ENCODE measurements at regions not wholly inside any gene's neighbourhood (a gene's known extent, or its start where the extent isn't known, plus 50 kb on each side); places are given as distances from the start of the nearest gene placed in this dataset.

DNA sequence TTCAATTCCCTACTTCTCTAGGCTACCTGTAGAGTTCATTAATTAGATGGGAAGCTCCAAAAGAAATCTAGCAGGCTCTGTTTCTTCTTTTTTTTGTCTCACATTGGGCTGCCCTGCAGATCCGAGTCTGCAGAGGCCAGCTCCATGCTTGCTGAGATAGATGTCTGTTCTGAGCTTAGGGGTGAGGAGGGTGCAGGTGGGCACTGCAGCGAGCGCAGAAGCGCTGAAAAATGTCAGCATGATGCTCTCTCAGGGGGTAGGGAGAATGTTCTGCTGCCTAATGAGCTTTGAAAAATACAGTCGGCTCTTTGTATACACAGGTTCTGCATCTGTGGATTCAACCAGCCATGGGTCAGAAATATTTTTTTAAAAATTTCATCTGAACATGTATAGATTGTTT is 56.8 kb upstream of the KCNA3 start:
- H4K20me1 ChIP-seq (ENCODE audit: insufficient read depth, low read length) = no peaks in the 10 kb centered on the region
- no peaks in the 10 kb centered on the region for H3K36me3 ChIP-seq (replicated peaks; ENCODE audit: low read depth, low read length)
- no peak overlapping the region for H3K4me3 ChIP-seq (ENCODE audit: low read length)
- TF ChIP-seq, protein P1, sequence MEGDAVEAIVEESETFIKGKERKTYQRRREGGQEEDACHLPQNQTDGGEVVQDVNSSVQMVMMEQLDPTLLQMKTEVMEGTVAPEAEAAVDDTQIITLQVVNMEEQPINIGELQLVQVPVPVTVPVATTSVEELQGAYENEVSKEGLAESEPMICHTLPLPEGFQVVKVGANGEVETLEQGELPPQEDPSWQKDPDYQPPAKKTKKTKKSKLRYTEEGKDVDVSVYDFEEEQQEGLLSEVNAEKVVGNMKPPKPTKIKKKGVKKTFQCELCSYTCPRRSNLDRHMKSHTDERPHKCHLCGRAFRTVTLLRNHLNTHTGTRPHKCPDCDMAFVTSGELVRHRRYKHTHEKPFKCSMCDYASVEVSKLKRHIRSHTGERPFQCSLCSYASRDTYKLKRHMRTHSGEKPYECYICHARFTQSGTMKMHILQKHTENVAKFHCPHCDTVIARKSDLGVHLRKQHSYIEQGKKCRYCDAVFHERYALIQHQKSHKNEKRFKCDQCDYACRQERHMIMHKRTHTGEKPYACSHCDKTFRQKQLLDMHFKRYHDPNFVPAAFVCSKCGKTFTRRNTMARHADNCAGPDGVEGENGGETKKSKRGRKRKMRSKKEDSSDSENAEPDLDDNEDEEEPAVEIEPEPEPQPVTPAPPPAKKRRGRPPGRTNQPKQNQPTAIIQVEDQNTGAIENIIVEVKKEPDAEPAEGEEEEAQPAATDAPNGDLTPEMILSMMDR (IDR thresholded peaks at IDR 0.05; ENCODE audit: low read depth, low read length) = no peak
- TF ChIP-seq EZH2phosphoT487 (IDR thresholded peaks at IDR 0.05; ENCODE audit: low read depth) = no peak
- peaks cover 8% of the 10 kb centered on the region for H3K4me1 ChIP-seq (ENCODE audit: low read length)
- no peak overlapping the region for H2AFZ ChIP-seq (ENCODE audit: low read depth, low read length)
- peaks cover 10% of the 10 kb centered on the region; the same call in 1 of the 2 replicates for H3K27me3 ChIP-seq (ENCODE audit: low read depth, low read length)
- H3K79me2 ChIP-seq (ENCODE audit: low read length) = no peaks in the 10 kb centered on the region
- no peak overlapping the region for H3K9ac ChIP-seq (ENCODE audit: low read length)
- no peak overlapping the region for H3K27ac ChIP-seq (ENCODE audit: low read length)
- no peaks in the 10 kb centered on the region for H3K9me3 ChIP-seq (ENCODE audit: insufficient read depth, low read length)
- H3K4me2 ChIP-seq (ENCODE audit: low read length) = no peak overlapping the region

DNA sequence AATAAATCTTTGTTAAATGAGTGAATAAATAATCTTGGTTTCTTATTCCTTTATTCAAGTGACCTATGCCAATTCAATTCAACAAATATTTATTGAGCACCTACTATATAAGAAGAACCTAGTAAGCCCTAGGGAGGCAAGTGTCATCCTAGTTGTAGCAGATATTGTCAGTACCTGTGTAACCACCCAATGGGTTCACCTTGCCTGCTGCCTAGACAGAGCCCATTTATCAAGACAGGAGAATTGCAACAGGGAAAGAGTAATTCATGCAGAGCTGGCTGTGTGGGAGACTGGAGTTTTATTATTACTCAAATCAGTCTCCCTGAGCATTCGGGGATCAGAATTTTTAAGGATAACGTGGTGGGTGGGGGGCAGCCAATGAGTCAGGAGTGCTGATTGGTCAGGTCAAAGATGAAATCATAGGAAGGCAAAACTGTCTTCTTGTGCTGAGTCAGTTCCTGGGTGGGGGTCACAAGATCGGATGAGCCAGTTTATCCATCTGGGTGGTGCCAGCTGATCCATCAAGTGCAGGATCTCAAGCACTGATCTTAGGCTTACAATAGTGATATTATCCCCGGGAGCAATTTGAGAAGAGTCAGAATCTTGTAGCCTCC is 53.8 kb upstream of the KCNA3 start:
- TF ChIP-seq, protein P1 (IDR thresholded peaks at IDR 0.05; ENCODE audit: low read depth, low read length) = no peak
- TF ChIP-seq EZH2phosphoT487 (IDR thresholded peaks at IDR 0.05; ENCODE audit: low read depth) = no peak
- no peaks in the 10 kb centered on the region for H3K79me2 ChIP-seq (ENCODE audit: low read length)
- H4K20me1 ChIP-seq (ENCODE audit: insufficient read depth, low read length) = no peaks in the 10 kb centered on the region
- H3K9me3 ChIP-seq (ENCODE audit: insufficient read depth, low read length) = no peaks in the 10 kb centered on the region
- no peaks in the 10 kb centered on the region for H3K36me3 ChIP-seq (replicated peaks; ENCODE audit: low read depth, low read length)
- no peak overlapping the region for H2AFZ ChIP-seq (ENCODE audit: low read depth, low read length)
- no peak overlapping the region for H3K4me3 ChIP-seq (ENCODE audit: low read length)
- H3K4me2 ChIP-seq (ENCODE audit: low read length) = no peak overlapping the region
- no peak overlapping the region for H3K9ac ChIP-seq (ENCODE audit: low read length)
- H3K27me3 ChIP-seq (ENCODE audit: low read depth, low read length) = no peaks in the 10 kb centered on the region
- no peak overlapping the region for H3K27ac ChIP-seq (ENCODE audit: low read length)
- peaks cover 12% of the 10 kb centered on the region for H3K4me1 ChIP-seq (ENCODE audit: low read length)

DNA sequence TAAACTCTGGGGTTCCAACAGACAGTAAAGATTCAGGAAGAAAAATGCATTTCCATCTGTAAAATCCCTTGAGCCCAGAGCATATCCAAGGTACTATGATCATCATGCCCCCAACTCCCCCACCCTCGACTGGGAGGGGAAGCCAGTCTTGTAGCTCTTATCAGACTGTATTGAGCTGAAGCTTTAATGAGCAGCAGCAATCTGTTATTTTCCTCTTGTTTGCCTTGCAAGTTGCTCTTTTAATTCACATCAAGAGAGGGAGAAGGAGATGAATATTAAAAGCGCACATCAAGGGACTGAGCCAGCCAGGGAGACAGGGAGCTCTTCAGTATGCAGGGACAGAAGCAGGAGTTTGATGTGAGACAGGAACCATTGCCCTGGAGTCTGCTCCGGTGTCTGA is 52.5 kb upstream of the KCNA3 start:
- no peaks in the 10 kb centered on the region for H3K27me3 ChIP-seq (ENCODE audit: low read depth, low read length)
- H3K4me1 ChIP-seq (ENCODE audit: low read length) = peaks cover 12% of the 10 kb centered on the region
- no peaks in the 10 kb centered on the region for H3K36me3 ChIP-seq (replicated peaks; ENCODE audit: low read depth, low read length)
- H3K79me2 ChIP-seq (ENCODE audit: low read length) = no peaks in the 10 kb centered on the region
- no peak for TF ChIP-seq EZH2phosphoT487 (IDR thresholded peaks at IDR 0.05; ENCODE audit: low read depth)
- TF ChIP-seq, protein P1 (IDR thresholded peaks at IDR 0.05; ENCODE audit: low read depth, low read length) = no peak
- no peaks in the 10 kb centered on the region for H3K9me3 ChIP-seq (ENCODE audit: insufficient read depth, low read length)
- peak overlapping the region; percentile 40 for H3K4me2 ChIP-seq (ENCODE audit: low read length)
- H4K20me1 ChIP-seq (ENCODE audit: insufficient read depth, low read length) = no peaks in the 10 kb centered on the region
- no peak overlapping the region for H3K4me3 ChIP-seq (ENCODE audit: low read length)
- no peak overlapping the region for H2AFZ ChIP-seq (ENCODE audit: low read depth, low read length)
- no peak overlapping the region for H3K9ac ChIP-seq (ENCODE audit: low read length)
- no peak overlapping the region for H3K27ac ChIP-seq (ENCODE audit: low read length)

DNA sequence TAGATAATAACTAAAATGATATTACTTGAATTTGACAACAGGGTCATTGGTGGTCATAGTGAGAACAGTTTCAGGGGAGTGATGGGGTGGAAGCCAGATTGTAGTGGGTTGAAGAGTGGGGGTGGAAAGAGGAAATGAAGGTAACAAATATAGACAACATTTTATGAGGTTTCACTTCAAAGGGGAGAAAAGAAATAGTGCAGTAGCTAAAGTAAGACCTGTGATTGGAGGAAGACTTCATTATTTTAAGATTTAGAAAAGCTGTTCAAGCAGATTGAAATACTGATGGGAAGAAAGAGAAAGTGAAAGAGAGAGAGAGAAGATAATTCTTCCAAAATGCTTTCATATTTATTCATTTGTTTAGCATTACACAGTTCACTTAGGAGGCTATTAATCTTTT is 52.0 kb upstream of the KCNA3 start:
- Histone ChIP-seq H3K27me3 (ENCODE audit: low read depth, low read length) (no peaks in the 10 kb centered on the region), H4K20me1 (ENCODE audit: insufficient read depth, low read length) (no peaks in the 10 kb centered on the region), H2AFZ (ENCODE audit: low read depth, low read length) (no peak overlapping the region), H3K9me3 (ENCODE audit: insufficient read depth, low read length) (no peaks in the 10 kb centered on the region), H3K4me2 (ENCODE audit: low read length) (peak overlapping the region; percentile 40), H3K79me2 (ENCODE audit: low read length) (no peaks in the 10 kb centered on the region), H3K4me3 (ENCODE audit: low read length) (no peak overlapping the region), H3K27ac (ENCODE audit: low read length) (no peak overlapping the region), H3K4me1 (ENCODE audit: low read length) (peaks cover 12% of the 10 kb centered on the region), H3K36me3 (replicated peaks; ENCODE audit: low read depth, low read length) (no peaks in the 10 kb centered on the region), H3K9ac (ENCODE audit: low read length) (no peak overlapping the region)
- TF ChIP-seq EZH2phosphoT487 (IDR thresholded peaks at IDR 0.05; ENCODE audit: low read depth) = no peak

All from OCI-LY3 (cell line).